Right hindlimb (tissue), 1 donor: ENCODE measurements at regions not wholly inside any gene's neighbourhood (a gene's known extent, or its start where the extent isn't known, plus 50 kb on each side); places are given as distances from the start of the nearest gene placed in this dataset.
"Not testable (repeated sequence)": the region's sequence is repeated elsewhere in the genome, so short reads cannot be mapped to it uniquely, and the experiment has no call there.

Experiments used
- DNase-seq: peaks from one replicate; pipeline ENCODE4 v3.0.0-alpha.2; 2018

DNA sequence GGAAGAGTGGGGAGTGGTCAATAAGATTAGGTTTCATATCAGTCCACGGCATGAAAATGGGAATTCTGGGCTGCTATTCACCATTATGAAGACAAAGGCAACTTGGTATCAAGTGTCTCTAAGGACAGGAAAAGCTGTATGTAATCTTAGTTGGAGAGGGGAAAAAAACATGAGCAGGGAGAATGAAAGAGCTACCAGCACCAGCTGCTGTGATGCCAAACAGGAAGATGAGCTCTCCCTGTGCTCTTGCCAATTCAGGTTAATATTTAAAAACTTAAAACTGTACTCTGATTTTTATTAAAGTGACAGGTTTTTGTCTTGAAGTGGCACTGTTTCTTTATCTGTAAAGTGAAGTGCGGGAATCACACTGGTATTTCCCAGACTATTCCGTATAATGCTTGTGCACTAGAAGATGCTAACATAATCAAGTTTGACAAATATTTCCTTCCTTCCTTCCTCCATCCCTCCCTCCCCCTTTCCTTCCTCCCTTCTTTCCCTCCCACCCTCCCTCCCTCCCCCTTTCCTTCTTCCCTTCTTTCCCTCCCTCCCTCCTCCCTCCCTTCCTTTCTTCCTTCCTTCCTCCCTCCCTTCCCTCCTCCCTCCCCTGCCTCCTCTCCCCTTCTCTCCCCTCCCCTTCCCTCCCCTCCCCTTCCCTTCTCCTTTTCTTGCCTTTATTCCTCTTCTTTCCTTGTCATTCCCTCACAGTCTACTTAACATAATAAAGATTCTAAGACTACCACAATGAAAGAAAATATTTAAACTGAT lies 1383.0 kb upstream of the C9orf72 start:
- DNase-seq, result no peak

DNA sequence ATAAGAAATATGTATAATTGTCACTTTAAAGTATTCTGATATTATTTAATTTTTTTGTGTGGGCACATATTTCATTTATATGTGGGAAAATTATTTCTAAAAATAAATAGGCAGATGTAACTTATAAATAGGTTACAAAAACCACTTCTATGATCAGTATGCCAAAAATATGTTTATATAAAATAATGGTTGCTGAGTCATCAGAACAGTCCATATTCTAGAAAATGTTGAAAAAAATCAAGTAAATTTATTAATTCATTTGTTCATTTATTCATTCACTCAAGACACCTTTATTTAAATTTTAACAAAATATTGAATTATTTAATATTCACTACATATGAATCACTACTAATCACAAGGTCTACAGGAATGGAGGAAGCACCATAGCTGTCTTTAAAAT lies 1387.3 kb upstream of the C9orf72 start:
- no peak for DNase-seq

DNA sequence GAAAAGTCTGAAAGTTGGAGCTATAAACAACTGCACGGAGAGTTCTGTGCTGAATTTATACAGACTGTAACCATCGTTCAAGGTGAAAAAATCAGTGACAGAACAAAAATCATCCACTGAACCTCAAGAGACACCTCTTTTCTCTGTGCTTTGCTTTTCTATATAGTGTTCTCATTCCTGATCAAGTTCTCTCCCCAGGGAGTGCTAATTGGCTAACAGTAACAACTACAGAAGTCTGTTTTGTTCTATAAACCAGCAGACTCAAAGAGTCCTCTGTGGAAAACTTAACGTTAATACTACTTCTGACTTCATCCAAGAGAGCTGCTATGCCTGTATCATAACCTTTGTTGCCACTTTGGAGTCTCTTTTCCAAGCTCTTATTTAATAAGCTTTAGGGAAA lies 1388.3 kb upstream of the C9orf72 start:
- DNase-seq, result no peak

DNA sequence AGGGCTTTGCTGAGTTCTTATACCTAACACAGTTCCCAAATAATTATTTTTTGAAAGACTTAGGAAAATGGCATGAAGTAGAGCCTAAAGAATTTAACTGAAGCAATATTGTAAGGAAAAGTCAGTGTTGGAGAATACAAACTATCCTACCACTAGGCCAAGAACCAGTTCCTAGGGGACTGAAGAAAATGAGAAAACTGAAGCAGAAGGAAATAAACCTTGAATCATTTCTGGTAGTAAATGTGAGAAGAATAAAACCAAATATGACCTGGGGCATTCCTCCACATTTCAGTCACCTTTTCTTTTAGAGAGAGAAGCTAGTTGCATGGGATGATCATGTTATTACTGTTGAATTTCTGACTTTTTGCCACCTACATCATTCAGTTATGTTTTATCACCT lies 1393.9 kb upstream of the C9orf72 start:
- DNase-seq, result no peak

DNA sequence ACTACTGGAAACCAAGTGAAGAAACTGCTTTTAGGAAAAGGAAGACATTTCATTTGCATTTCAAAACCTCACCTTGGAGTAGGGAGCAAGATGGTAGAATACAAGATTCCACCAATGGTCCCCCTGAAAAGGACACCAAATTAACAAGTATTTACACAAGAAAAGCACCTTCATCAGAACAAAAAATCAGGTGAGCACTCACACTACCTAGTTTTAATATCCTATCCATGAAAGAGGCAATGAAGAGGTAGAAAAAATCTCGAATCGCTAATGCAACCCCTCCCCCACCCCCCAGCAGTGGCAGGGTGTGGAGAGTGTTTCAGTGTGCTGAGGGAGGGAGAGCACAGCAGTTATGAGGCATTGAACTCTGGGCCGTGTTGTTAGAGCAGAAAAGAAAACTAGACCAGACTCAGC lies 1397.0 kb upstream of the C9orf72 start:
- DNase-seq, result no peak

DNA sequence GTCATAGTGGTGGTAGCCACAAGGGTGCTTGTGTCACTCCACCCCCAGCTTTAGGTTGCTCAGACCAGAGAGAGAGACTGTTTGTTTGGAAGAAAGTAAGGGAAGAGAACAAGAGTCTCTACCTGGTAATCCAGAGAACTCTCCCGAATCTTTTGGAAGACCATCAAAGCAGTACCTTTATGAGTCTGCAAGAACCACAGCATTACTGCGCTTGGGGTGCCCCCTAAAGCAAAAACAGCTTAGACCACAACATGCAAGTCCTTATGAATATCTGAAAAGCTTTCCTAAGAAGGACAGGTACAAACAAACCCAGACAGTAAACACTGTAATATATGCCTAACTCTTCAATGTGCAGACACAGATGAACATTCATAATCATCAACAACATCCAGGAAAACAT lies 1398.6 kb upstream of the C9orf72 start:
- DNase-seq, result no peak

DNA sequence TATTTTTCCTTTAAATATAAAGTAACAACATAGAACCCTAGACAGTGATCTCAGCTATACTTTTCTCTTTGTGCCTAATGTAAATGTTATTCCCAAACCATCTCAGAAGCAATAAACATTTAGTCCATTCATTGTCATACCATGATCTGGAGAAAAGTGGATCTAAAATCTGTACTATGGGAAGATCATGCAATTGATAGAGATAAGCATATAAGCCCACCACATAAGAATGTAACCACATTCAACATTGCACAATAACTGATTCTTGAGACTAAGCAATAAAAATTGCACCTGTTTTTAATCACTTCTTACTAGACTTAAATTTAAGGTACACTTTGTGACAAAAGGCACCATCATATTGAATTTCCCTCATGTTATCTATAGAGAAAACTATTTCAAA lies 1403.0 kb upstream of the C9orf72 start:
- no peak for DNase-seq

DNA sequence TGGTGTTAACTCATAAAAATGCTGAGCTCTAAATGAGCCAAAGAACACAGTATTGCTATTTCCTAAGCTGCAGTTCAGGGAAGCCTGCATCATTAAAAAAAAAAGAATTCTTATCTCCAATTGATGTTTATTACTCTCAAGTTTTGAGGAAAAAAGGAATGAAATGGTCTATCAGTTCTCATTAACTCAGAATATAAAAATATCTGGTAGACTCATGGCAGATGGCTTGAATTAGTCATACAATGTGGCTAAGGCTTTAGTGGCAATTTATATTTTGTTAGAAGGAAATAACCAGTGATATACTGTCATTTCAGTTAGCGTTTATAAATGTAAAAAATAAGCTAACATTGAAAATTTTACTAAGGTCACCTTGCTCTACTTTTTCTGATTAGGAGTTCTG lies 1403.4 kb upstream of the C9orf72 start:
- DNase-seq, result no peak

DNA sequence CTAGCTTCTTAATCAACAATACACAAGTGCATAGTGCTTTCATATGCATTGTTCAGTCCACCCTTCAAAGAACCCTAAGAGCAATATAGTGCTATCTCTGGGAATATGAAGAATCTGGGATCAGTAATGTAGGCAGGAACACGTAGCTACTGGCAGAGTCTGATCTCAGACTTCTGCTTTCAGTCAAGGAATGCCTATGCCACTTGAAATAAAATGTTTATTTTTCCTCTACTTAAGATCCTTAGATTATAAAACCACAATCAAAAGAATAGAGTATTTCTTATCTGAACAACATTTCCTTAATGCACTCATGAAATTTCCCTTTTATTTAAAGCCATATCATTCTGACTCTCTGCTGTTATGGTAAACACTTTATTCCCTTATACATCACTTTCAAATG lies 1407.8 kb upstream of the C9orf72 start:
- DNase-seq, result no peak

DNA sequence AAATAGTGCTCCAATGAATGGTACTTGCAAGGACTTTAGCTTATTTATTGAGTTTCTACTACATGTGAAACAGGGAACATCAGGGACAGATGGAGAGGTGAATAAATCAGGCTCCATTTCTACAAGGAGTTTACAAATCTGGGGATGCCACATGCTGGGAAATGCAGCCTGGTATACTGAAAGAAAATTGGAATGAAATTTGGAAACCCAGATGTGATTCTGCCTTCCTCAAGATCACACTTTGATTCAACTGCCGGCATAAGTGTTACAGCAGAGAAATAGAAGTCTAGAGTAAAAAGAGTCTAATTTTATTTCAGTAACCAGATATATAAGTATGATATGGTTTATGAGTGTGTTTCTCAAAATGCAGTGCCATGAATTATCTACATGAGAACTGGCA lies 1408.4 kb upstream of the C9orf72 start:
- no peak for DNase-seq

DNA sequence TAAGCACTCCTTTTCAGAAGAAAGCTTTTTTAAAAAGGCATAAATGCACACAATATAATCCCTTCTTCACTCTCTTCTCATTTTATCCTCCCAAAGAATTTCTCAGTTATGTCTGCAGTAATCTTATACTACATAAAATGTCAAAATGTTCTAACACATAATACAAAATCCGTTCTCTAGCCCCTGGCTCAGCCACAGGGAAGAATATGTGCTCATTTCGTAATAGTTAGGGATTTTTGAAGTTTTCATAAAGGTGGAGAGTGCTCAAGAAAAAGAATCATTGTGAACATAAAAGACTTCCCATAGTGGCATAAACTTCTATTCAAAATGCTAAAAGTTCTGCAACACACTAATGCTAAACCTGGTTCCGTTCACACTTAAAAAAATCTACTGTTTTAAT lies 1410.7 kb upstream of the C9orf72 start:
- DNase-seq, result no peak

DNA sequence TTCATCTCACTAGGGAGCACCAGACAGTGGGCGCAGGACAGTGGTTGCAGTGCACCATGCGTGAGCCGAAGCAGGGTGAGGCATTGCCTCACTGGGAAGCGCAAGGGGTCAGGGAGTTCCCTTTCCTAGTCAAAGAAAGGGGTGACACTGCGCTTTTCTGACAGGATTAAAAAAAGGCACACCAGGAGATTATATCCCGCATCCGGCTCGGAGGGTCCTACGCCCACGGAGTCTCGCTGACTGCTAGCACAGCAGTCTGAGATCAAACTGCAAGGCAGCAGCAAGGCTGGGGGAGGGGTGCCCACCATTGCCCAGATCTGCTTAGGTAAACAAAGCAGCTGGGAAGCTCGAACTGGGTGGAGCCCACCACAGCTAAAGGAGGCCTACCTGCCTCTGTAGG lies 1416.7 kb upstream of the C9orf72 start:
- not testable (repeated sequence) for DNase-seq

DNA sequence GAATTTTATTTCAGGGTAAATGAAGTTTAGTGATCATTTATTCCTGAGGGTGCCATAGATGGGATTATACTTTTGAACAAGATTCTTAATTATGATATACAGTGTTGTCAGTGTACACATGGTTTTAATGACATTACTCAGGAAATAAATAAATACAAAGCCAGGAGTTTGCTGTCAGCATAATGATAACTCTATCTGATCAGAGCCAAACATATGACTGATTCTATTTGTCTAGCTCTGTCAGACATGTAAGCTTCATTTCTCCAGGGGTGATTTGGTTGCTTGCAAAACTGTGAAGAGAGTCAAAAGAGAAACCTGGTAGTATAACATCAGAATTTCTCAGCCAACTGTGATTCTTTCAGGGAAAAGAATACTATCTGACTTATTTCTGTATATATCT lies 1425.8 kb upstream of the C9orf72 start:
- no peak for DNase-seq

DNA sequence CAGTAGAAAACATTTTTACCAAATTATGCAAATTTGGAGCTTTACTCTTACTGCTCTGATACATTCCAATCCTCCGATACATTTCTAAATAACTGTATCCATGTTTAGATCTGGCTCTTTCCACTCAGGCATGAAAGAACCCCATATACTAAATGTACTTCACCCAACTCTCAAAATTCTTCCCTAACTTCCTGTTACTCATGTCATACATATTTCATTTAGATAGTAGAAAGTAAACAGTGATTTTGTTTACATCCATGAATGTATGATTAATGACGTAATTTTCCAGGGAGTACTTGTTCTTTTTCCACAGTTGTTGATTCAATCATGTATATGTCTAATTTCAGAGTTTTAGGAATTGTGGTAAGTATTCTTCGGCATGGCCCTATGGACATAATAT lies 1426.5 kb upstream of the C9orf72 start:
- DNase-seq, result no peak

DNA sequence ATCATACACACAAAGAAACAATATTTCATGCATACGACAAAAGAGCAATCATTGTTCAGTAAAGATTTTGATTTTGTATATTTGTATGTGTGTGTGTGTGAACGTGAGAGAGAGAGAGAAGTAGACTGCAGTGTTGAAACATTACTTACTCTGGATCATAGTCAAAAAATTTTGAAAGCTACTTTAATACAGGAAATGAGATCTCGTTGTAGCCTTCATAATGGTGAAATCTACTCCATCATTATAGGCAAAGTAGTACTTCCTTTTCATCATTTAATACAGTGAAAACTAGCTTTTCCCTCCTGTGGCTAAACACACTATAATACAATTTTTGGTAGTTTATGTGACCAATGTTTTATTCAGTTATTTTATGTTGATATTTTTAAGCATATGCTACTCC lies 1427.7 kb upstream of the C9orf72 start:
- no peak for DNase-seq

DNA sequence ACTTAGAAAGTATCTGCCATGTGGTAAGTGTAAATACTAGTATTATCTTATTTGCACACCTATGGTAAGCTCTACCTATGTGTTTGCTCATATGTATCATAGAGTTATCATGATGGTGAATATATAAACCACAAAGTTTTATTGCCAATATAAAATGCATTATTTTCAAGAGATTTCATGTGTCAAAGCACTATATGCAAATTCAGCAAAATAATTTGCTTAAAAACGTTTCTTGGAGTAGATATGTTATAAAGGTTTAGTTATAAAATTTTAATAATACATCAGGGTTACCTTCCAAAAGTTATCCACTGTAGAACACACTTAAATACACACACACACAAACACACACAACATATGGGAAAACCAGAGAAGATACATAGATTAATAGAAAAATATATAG lies 1431.7 kb upstream of the C9orf72 start:
- DNase-seq, result no peak

DNA sequence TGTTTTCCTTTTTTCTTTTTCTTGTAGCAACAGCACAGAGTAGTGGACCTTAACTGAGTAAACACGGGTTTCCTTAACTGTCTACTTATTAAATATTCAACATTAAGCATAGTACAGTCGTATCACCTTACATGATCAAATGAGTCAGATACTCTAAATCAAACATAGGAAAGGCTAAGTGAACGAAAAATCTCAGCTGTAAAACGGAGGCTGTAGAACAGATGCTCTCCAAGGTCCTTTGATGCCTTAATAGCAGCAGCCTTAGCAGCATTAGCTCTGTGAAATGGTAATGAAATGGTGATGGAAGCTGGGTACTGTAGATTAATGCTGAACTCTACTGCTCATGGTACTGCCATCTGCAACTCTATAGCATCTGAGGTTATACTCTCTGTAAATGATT lies 1433.3 kb upstream of the C9orf72 start:
- no peak for DNase-seq

DNA sequence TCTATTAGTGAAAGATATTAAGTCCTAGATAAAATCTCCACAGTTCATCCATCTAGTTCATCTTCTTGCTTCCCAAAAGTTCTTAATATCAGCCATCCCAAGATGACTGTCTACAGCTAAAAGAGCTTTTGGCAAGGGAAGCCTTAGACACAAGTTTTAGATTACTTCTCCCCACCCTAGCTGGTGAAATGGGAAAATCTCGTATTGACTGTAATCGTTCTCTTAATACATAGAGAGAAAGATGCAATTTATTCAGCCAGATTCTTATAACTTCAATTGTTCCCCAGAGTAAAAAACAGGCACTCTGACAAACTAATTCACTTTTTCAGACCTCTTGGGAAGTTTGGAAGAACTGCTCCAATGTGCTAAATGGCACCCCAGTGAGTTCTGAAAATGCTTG lies 1439.6 kb upstream of the C9orf72 start:
- DNase-seq, result no peak

DNA sequence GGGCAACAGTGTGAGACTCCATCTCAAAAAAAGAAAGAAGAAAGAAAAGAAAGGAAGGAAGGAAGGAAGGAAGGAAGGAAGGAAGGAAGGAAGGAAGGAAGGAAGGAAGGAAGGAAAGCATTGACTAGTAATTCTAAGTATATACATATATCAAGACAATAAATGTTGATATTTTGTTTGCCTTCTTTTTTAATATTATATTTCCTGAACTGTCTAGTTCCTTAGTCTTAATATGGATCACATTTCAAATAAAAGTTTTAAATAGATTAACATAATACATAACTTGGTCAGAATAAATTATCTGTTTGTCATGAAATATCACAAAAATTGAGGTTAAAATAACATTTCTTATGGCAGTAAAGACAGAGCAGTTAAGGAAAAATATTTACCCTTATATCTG lies 1448.4 kb upstream of the C9orf72 start:
- no peak for DNase-seq

DNA sequence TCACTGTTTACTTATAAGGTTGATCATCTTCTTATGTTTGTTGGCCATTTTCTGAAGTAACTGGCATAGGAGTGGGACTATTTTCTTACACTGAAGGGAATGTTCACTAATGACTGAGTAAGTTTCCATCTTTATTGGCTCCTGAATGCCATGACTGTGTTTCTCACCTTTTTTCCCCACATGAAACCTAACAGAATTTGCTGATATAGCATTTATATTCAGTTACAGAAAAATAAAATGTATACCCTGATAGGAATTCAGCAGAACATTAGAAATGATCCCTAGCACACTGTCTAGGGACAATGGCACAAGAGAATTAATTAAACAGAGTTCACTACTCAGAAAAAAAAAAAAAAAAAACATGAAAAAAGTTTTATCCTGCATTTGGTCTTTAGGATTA lies 1465.1 kb upstream of the C9orf72 start:
- no peak for DNase-seq

DNA sequence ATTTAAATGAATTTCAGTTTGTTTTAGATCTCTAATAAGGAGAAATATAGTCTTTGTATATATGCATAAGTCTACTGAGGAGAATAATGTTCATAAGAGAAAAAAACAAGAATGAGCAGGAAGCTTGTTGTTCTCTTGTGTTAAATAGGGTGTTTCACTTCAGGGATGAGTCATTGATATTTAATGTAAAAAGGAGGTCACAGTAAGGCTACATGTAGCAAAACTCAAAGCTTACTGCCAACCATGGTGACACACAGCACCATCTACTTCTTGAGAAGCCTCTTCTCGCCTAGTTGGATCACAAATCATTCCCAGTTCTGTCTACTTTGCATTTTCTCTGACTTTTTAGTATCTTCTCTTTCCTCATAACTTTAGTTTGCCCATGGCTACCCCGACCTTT lies 1466.0 kb upstream of the C9orf72 start:
- no peak for DNase-seq

DNA sequence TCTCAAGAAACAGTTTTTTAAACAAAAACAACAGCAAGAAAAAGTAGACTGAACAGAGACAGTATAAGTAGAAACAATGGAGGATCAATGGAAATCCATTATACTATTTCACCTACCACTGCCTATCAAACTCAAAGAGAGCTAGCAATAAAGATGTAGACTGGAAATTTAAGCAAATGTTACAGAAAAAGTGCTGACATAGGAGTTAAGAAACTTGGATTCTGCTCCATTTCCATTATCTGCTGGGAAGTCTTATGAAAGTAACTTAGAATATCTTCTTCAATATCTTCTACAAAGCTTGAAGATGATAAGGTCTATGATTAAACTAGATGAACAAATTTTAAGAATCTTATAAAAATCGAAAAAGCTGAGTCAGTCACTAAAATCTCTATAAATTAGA lies 1469.8 kb upstream of the C9orf72 start:
- DNase-seq, result no peak

DNA sequence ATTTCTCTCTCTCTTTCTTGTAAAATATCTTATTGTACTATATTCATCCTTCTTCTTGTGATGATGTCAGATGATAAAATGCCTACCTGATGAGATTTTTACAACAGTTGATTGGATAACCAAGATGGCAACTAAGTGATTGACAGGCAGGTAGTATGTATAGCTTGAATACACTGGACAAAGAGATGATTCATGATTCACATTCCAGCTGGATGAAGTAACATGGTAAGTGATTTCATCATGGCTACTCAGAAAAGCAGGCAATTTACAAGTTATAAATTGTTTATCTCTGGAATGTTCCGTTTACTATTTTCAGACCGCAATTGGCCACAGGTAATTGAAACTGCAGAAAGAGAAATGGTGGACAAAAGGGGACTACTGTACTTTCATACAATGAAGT lies 1471.7 kb upstream of the C9orf72 start:
- no peak for DNase-seq

DNA sequence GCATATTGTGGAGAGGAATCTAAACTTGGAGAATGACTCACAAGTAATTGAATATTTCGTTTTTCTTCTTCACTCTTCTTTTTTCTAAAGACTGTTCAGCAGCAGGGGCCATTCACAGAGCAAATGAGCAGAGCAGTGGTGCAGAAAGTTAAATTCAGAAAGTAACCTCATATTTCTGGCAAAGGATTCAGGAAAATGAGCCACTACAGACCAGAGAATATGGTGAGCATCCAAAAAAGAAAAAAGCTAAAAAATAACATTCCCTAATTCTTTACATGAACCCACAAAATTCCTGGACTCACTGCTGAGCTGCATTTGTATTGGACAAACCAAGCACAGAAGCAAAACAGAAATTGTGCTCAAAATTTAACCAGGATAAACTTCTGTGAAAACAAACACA lies 1486.8 kb upstream of the C9orf72 start:
- no peak for DNase-seq

DNA sequence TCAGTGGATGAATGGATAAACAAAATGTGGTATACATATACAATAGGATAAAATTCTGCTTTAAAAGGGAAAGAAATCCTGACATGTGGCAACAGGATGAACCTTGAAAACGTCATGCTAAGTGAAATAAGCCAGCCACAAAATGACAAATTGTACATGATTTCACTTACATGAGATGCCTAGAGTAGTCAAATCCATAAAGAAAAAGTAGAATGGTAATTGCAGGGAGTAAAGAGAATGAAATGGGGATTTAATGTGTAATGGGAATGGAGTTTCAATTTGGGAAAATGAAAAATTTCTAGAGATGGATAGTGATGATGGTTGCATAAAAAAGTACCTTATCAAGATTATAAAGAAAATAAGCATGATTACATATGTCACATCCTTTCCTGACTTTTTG lies 1489.2 kb upstream of the C9orf72 start:
- DNase-seq, result no peak

DNA sequence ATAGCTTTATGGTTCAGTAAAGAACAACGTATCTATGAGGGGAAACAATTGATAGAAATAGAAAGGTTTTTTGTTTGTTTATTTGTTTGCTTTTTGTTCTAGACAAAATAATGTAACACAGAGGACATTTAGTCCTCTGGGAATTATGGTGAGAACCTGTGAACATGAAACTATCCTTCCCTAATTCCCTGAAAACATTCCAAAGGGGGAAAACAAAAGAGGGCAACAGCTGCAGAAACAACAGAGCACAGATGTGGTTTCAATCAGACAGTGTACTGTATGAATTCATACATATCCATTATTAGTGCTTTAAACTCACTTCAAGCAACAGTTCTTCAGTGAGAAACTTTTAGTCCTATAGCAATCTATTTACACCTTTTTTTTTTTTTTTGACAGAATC lies 1489.8 kb upstream of the C9orf72 start:
- no peak for DNase-seq
